ENCODE measurements at regions not wholly inside any gene's neighbourhood (a gene's known extent, or its start where the extent isn't known, plus 50 kb on each side); places are given as distances from the start of the nearest gene placed in this dataset.

DNA sequence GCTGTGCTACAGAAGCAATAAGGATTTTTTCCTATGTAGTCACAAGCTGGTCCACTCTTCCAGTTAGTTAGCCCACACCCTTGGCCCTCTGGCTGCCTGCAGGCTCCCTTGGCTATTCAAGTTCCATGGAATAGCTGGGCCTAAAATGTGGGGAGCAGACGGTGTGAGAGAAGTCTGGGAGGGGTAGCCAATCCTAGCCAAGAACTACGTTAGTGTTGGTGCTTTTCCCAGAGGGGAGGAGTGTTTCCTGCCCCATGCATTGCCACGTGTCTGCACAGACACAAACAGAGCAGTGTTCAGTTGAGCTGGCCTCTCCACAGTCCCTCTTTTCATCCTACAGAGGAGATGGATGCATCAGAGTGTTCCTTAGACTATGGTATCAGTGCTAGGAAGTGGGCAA lies 59.0 kb upstream of the IPO9 start:
- DNase-seq (ENCODE audit: low read depth) = no peak
- H3K4me3 ChIP-seq (ENCODE audit: low read depth, low read length) = no peak overlapping the region

DNA sequence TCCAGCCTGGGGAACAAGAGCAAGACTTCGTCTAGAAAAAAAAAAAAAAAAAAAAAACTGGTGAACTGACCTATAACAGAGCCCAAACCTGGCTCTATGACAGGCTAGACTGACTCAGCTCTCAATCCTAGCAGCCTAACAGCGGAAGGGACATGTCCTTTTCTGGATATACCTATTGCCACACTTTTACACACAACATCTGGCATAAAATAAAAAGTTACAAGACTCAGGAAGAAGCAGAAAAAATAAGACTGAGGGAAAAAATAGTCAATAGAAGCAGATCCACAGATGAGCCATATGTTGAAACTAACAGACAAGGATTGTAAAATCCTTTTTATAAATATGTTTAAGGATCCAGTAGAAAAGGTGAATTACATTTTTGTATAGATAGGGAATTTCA lies 57.5 kb upstream of the IPO9 start:
- no peak overlapping the region for H3K4me3 ChIP-seq (ENCODE audit: low read depth, low read length)
- TF ChIP-seq POLR2A (IDR thresholded peaks at IDR 0.05; ENCODE audit: extremely low read depth, insufficient read length) = no peak
- no peak for DNase-seq (ENCODE audit: low read depth)

More for the DNA sequence above, 59.0 kb upstream of the IPO9 start:
- TF ChIP-seq MYC (IDR thresholded peaks at IDR 0.05; ENCODE audit: low read depth, low read length) (no peak), POLR2A (IDR thresholded peaks at IDR 0.05; ENCODE audit: extremely low read depth, insufficient read length) (no peak)
- TF ChIP-seq, protein P1, sequence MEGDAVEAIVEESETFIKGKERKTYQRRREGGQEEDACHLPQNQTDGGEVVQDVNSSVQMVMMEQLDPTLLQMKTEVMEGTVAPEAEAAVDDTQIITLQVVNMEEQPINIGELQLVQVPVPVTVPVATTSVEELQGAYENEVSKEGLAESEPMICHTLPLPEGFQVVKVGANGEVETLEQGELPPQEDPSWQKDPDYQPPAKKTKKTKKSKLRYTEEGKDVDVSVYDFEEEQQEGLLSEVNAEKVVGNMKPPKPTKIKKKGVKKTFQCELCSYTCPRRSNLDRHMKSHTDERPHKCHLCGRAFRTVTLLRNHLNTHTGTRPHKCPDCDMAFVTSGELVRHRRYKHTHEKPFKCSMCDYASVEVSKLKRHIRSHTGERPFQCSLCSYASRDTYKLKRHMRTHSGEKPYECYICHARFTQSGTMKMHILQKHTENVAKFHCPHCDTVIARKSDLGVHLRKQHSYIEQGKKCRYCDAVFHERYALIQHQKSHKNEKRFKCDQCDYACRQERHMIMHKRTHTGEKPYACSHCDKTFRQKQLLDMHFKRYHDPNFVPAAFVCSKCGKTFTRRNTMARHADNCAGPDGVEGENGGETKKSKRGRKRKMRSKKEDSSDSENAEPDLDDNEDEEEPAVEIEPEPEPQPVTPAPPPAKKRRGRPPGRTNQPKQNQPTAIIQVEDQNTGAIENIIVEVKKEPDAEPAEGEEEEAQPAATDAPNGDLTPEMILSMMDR (IDR thresholded peaks at IDR 0.05; ENCODE audit: low read depth, low read length) = no peak
- TF ChIP-seq, protein P2, sequence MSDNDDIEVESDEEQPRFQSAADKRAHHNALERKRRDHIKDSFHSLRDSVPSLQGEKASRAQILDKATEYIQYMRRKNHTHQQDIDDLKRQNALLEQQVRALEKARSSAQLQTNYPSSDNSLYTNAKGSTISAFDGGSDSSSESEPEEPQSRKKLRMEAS (IDR thresholded peaks at IDR 0.05; ENCODE audit: low read depth, low read length) = no peak

DNA sequence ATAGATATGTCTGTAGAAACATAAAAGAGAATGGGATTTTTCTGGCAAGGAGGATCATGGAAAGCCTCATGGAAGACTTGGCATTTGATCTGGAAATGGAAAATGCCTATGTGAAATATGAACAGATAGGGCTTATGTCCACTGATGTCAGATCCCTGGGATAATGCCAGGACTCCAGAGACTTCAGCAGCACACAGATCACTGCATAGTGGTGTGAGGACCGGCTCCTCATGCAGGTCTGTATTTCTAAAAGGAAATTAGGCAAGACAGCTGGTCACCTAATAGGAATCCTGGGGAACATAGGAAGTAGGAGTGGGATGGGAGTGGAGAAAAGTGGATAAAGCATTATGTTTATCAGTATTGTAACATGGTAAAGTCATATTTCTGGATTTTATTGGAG lies 56.8 kb upstream of the IPO9 start:
- TF ChIP-seq MYC (IDR thresholded peaks at IDR 0.05; ENCODE audit: low read depth, low read length) (no peak), POLR2A (IDR thresholded peaks at IDR 0.05; ENCODE audit: extremely low read depth, insufficient read length) (no peak)
- TF ChIP-seq, protein P2 (IDR thresholded peaks at IDR 0.05; ENCODE audit: low read depth, low read length) = no peak
- TF ChIP-seq, protein P1 (IDR thresholded peaks at IDR 0.05; ENCODE audit: low read depth, low read length) = no peak
- H3K4me3 ChIP-seq (ENCODE audit: low read depth, low read length) = no peak overlapping the region
- no peak for DNase-seq (ENCODE audit: low read depth)

DNA sequence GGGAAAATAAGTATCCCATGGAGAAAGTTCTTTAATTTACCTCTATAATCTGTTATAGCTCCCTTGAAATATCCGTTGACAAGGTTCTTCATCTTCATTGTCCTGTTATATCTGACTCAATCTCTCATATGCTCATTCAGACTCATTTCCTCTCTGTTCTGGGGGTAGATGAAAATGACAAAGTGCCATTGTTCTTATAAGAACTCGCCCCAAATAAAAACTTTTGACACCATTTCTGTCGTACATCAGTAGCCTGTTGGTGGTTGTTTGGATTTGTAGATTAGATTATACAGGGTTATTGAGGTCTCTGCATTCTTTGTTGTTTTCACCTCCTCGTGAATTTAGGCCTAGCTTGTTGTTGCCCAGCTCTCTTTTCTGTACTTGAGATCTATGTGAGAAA lies 55.2 kb upstream of the IPO9 start:
- TF ChIP-seq, protein P2 (IDR thresholded peaks at IDR 0.05; ENCODE audit: low read depth, low read length) = no peak
- TF ChIP-seq MYC (IDR thresholded peaks at IDR 0.05; ENCODE audit: low read depth, low read length) = no peak
- H3K4me3 ChIP-seq (ENCODE audit: low read depth, low read length) = no peak overlapping the region
- no peak for DNase-seq (ENCODE audit: low read depth)

DNA sequence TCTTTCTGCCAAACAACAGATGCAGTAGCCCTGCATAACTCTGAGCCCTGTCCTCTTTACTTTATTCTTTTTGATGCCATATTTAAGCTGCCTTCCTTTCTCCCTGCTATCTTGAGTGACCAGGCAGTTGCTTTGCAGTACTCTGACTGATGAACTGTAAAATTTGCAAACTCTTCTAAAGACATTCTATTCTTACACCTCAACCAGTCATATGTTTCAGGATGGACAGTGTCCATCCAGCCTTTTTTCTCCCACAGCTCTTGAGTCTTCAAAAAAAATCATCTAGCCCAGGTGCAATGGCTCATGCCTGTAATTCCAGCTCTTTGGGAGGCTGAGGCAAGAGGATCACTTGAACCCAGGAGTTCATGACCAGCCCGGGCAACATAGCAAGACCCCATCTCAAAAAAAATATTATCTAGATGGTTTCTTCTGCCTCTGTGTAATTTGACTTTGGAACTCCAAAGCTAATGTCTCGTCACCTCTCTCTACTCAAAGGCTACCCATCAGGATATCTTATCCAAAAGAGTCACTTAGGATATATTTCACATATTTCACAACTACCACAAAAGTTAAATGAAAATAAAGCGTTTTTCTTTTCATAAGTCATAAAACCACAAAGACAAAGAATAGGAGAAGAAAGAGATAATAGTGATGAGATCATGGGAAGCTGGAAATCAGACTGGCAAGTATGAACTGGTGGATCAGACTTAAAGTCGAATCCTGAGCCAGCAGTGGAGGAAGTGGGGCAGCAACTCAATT lies 54.6 kb upstream of the IPO9 start:
- no peak overlapping the region for H3K4me3 ChIP-seq (ENCODE audit: low read depth, low read length)
- no peak for DNase-seq (ENCODE audit: low read depth)
- TF ChIP-seq POLR2A (IDR thresholded peaks at IDR 0.05; ENCODE audit: extremely low read depth, insufficient read length) (no peak), MYC (IDR thresholded peaks at IDR 0.05; ENCODE audit: low read depth, low read length) (no peak)
- TF ChIP-seq, protein P2 (IDR thresholded peaks at IDR 0.05; ENCODE audit: low read depth, low read length) = no peak
- TF ChIP-seq, protein P1 (IDR thresholded peaks at IDR 0.05; ENCODE audit: low read depth, low read length) = no peak

DNA sequence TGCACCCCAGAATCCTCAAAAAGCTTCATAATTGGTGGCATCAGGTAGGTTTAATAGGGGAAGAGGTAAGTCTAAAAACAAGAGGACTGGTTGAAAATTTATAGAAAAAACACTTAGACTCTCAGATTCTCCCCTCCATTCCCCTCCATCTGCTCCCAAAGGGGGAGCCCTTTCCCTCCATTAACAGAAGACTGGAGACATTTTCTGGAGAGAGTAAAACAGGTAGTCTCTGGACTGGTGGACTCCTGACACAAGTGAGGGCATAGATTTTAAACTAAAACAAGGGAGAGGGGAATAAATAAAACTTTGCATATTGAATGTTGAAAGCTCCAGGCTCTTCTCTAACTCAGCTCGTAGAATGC lies 54.0 kb upstream of the IPO9 start:
- no peak overlapping the region for H3K4me3 ChIP-seq (ENCODE audit: low read depth, low read length)
- no peak for TF ChIP-seq MYC (IDR thresholded peaks at IDR 0.05; ENCODE audit: low read depth, low read length)
- TF ChIP-seq, protein P2 (IDR thresholded peaks at IDR 0.05; ENCODE audit: low read depth, low read length) = no peak
- TF ChIP-seq, protein P1 (IDR thresholded peaks at IDR 0.05; ENCODE audit: low read depth, low read length) = no peak
- no peak for TF ChIP-seq POLR2A (IDR thresholded peaks at IDR 0.05; ENCODE audit: extremely low read depth, insufficient read length)
- DNase-seq (ENCODE audit: low read depth) = no peak

Data from NB4 (cell line).